OCI-LY3 (cell line): ENCODE measurements at regions not wholly inside any gene's neighbourhood (a gene's known extent, or its start where the extent isn't known, plus 50 kb on each side); places are given as distances from the start of the nearest gene placed in this dataset.

Experiments
- EZH2phosphoT487 ChIP-seq: fragments of 200-600 bp; shearing (Covaris generic); IDR thresholded peaks from 2 replicates; pipeline ENCODE4 v1.6.1; 2018; ENCODE audit warnings: antibody characterized with exemption, mixed run types, low read depth
- TF ChIP-seq, protein P1 (sequence below): fragments of 200-600, 300-600 bp; sonication (generic); IDR thresholded peaks from 2 replicates; pipeline ENCODE4 v1.5.1; 2014; ENCODE audit warnings: antibody characterized with exemption, low read length, low read depth

GRCh38 chr2:176443946-176444345 is 174.7 kb downstream of the MTX2 start:
- TF ChIP-seq, protein P1, sequence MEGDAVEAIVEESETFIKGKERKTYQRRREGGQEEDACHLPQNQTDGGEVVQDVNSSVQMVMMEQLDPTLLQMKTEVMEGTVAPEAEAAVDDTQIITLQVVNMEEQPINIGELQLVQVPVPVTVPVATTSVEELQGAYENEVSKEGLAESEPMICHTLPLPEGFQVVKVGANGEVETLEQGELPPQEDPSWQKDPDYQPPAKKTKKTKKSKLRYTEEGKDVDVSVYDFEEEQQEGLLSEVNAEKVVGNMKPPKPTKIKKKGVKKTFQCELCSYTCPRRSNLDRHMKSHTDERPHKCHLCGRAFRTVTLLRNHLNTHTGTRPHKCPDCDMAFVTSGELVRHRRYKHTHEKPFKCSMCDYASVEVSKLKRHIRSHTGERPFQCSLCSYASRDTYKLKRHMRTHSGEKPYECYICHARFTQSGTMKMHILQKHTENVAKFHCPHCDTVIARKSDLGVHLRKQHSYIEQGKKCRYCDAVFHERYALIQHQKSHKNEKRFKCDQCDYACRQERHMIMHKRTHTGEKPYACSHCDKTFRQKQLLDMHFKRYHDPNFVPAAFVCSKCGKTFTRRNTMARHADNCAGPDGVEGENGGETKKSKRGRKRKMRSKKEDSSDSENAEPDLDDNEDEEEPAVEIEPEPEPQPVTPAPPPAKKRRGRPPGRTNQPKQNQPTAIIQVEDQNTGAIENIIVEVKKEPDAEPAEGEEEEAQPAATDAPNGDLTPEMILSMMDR, result no peak
- TF ChIP-seq EZH2phosphoT487, result no peak
